Liver (tissue), 7 donors: ENCODE measurements at regions not wholly inside any gene's neighbourhood (a gene's known extent, or its start where the extent isn't known, plus 50 kb on each side); places are given as distances from the start of the nearest gene placed in this dataset.

Experiments
- DNase-seq: peaks from one replicate; pipeline ENCODE4 v3.0.0-alpha.2; 2017; ENCODE audit warnings: low spot score
- H3K27ac ChIP-seq, 2 donors: one replicate each; pipeline ENCODE4 v1.7.0; 2013; ENCODE audit warnings: inconsistent platforms in 2 of 2, low read length in 2 of 2, control low read depth in 1 of 2, low read depth in 1 of 2, mild to moderate bottlenecking in 1 of 2
- H3K27me3 ChIP-seq, 4 donors: one replicate each; pipeline versions ENCODE4 v1.6.1 to v1.7.0; 2013; ENCODE audit warnings: low read length in 3 of 4, inconsistent platforms in 1 of 4, mild to moderate bottlenecking in 1 of 4, moderate library complexity in 1 of 4; ENCODE audit not compliant: control insufficient read depth in 4 of 4, insufficient read depth in 4 of 4
- H3K36me3 ChIP-seq, 4 donors: one replicate each; pipeline versions ENCODE4 v1.6.1 to v1.7.0; 2013; ENCODE audit warnings: low read length in 3 of 4, mild to moderate bottlenecking in 3 of 4, low read depth in 1 of 4, moderate library complexity in 1 of 4; ENCODE audit not compliant: control insufficient read depth in 4 of 4, insufficient read depth in 3 of 4
- H3K4me1 ChIP-seq, 4 donors: one replicate each; pipeline versions ENCODE4 v1.6.1 to v1.7.0; 2013; ENCODE audit warnings: low read length in 3 of 4, mild to moderate bottlenecking in 3 of 4, moderate library complexity in 1 of 4; ENCODE audit not compliant: control insufficient read depth in 4 of 4, insufficient read depth in 4 of 4
- H3K4me3 ChIP-seq, 3 donors: one replicate each; pipeline versions ENCODE4 v1.6.1 to v1.7.0; 2013; ENCODE audit warnings: low read length in 3 of 3, control low read depth in 1 of 3, low read depth in 1 of 3, mild to moderate bottlenecking in 1 of 3
- H3K9ac ChIP-seq, 2 donors: one replicate each; pipeline ENCODE4 v1.7.0; 2013; ENCODE audit warnings: low read length in 2 of 2, mild to moderate bottlenecking in 2 of 2, moderate library complexity in 2 of 2, control low read depth in 1 of 2, low read depth in 1 of 2
- H3K9me3 ChIP-seq, 4 donors: one replicate each; pipeline versions ENCODE4 v1.6.1 to v1.7.0; 2013; ENCODE audit warnings: low read length in 3 of 4; ENCODE audit not compliant: control insufficient read depth in 4 of 4
- ATF3 ChIP-seq: IDR thresholded peaks from 2 replicates; pipeline ENCODE4 v1.6.1; 2016; ENCODE audit warnings: antibody characterized with exemption
- FOXA1 ChIP-seq: IDR thresholded peaks from 2 replicates; pipeline ENCODE4 v1.6.1; 2016; ENCODE audit warnings: antibody characterized with exemption
- GABPA ChIP-seq, 2 donors: IDR thresholded peaks in 1 of 2; conservative IDR thresholded peaks in 1 of 2; 2 replicates each; pipeline ENCODE4 v1.6.1; 2016; ENCODE audit warnings: antibody characterized with exemption in 2 of 2, mild to moderate bottlenecking in 1 of 2, moderate library complexity in 1 of 2
- HNF4A ChIP-seq, 2 donors: conservative IDR thresholded peaks; 2 replicates each; pipeline ENCODE4 v1.6.1; 2016; ENCODE audit warnings: antibody characterized with exemption in 2 of 2, mild to moderate bottlenecking in 2 of 2
- HNF4G ChIP-seq: IDR thresholded peaks from 2 replicates; pipeline ENCODE4 v1.6.1; 2016; ENCODE audit warnings: antibody characterized with exemption
- JUND ChIP-seq, 2 donors: IDR thresholded peaks; 2 replicates each; pipeline ENCODE4 v1.6.1; 2016; ENCODE audit warnings: antibody characterized with exemption in 2 of 2
- MAX ChIP-seq: IDR thresholded peaks from 2 replicates; pipeline ENCODE4 v1.6.1; 2016; ENCODE audit warnings: antibody characterized with exemption
- NR2F2 ChIP-seq: IDR thresholded peaks from 2 replicates; pipeline ENCODE4 v1.6.1; 2016; ENCODE audit warnings: antibody characterized with exemption
- RAD21 ChIP-seq, 2 donors: IDR thresholded peaks; 2 replicates each; pipeline ENCODE4 v1.6.1; 2016; ENCODE audit warnings: antibody characterized with exemption in 2 of 2, mild to moderate bottlenecking in 2 of 2
- REST ChIP-seq: IDR thresholded peaks from 2 replicates; pipeline ENCODE4 v1.6.1; 2016; ENCODE audit warnings: antibody characterized with exemption, mild to moderate bottlenecking
- RXRA ChIP-seq, 2 donors: IDR thresholded peaks; 2 replicates each; pipeline ENCODE4 v1.6.1; 2017 to 2018; ENCODE audit warnings: antibody characterized with exemption in 2 of 2, mild to moderate bottlenecking in 1 of 2
- SP1 ChIP-seq: IDR thresholded peaks from 2 replicates; pipeline ENCODE4 v1.6.1; 2018; ENCODE audit warnings: antibody characterized with exemption, mild to moderate bottlenecking
- TAF1 ChIP-seq: conservative IDR thresholded peaks from 2 replicates; pipeline ENCODE4 v1.6.1; 2016; ENCODE audit warnings: antibody characterized with exemption, mild to moderate bottlenecking
- YY1 ChIP-seq: IDR thresholded peaks from 2 replicates; pipeline ENCODE4 v1.6.1; 2016; ENCODE audit warnings: antibody characterized with exemption, mild to moderate bottlenecking
- WGBS: extraction: QIAGEN DNeasy Blood & Tissue Kit; methylation state at CpG from one replicate; pipeline ENCODE4 v1.1.7; 2013; 5-methylcytosine and 5-hydroxymethylcytosine counted together
- donor health status: healthy.
- donor health status: healthy.
- donor health status: healthy.
- donor health status: healthy.

GRCh38 chr6:21413428-21413827 is 180.1 kb upstream of the SOX4 start (continued):
- TF ChIP-seq REST (no peak), TAF1 (no peak), YY1 (no peak), JUND (IDR thresholded peaks at IDR 0.05) (no peak), SP1 (no peak)

GRCh38 chr6:21414065-21414464 is 179.5 kb upstream of the SOX4 start:
- TF ChIP-seq FOXA1 (no peak), MAX (no peak), HNF4A (conservative IDR thresholded peaks at IDR 0.05) (no peak), GABPA (IDR thresholded peaks at IDR 0.05 in 1 of 2, conservative IDR thresholded peaks at IDR 0.05 in 1 of 2) (no peak), NR2F2 (no peak), JUND (IDR thresholded peaks at IDR 0.05) (no peak), ATF3 (no peak), REST (no peak), TAF1 (no peak), HNF4G (no peak), RXRA (IDR thresholded peaks at IDR 0.05) (no peak), YY1 (no peak), RAD21 (IDR thresholded peaks at IDR 0.05) (no peak)
- no peak overlapping the region for H3K27ac ChIP-seq
- H3K9ac ChIP-seq: no peak overlapping the region
- no peaks in the 10 kb centered on the region for H3K36me3 ChIP-seq
- no peak for DNase-seq
- 80% methylated on average over 5 of the region's 5 CpGs for WGBS
- no peaks in the 10 kb centered on the region for H3K27me3 ChIP-seq
- no peaks in the 10 kb centered on the region for H3K4me1 ChIP-seq
- H3K9me3 ChIP-seq: no peaks in the 10 kb centered on the region
- H3K4me3 ChIP-seq: no peak overlapping the region
